GM23338 (cell line): ENCODE measurements at regions not wholly inside any gene's neighbourhood (a gene's known extent, or its start where the extent isn't known, plus 50 kb on each side); places are given as distances from the start of the nearest gene placed in this dataset.

Experiments used
- ATAC-seq: fragments of 200-7000 bp; cut with Tn5 transposase; 3 replicates; pipeline ENCODE4 v1.9.1; 2020
- DNase-seq: peaks from one replicate; pipeline ENCODE4 v3.0.0-alpha.2; 2015; ENCODE audit warnings: low spot score
- H2AFZ ChIP-seq: fragments of 200-600 bp; sonication (generic); 2 replicates; pipeline ENCODE4 v1.8.0; 2016; ENCODE audit warnings: antibody characterized with exemption, mild to moderate bottlenecking, moderate library complexity
- H3F3A ChIP-seq: fragments of 200-600 bp; sonication (generic); replicated peaks from 2 replicates; pipeline ENCODE4 v1.8.0; 2017; ENCODE audit warnings: antibody characterized with exemption, mixed run types, low read depth
- H3K27ac ChIP-seq: fragments of 200-600 bp; sonication (generic); 2 replicates; pipeline ENCODE4 v1.6.1; 2016; ENCODE audit warnings: low read depth
- H3K27me3 ChIP-seq: fragments of 200-600 bp; sonication (generic); 2 replicates; pipeline ENCODE4 v1.8.0; 2016; ENCODE audit warnings: mild to moderate bottlenecking, mixed run types, moderate library complexity; ENCODE audit not compliant: insufficient read depth
- H3K36me3 ChIP-seq: fragments of 200-600 bp; sonication (generic); 2 replicates; pipeline ENCODE4 v1.8.0; 2016; ENCODE audit warnings: mild to moderate bottlenecking; ENCODE audit not compliant: insufficient read depth
- H3K4me1 ChIP-seq: fragments of 200-600 bp; sonication (generic); 2 replicates; pipeline ENCODE4 v1.8.0; 2016; ENCODE audit warnings: mild to moderate bottlenecking, moderate library complexity; ENCODE audit not compliant: insufficient read depth
- H3K4me2 ChIP-seq: fragments of 200-600 bp; sonication (generic); 2 replicates; pipeline ENCODE4 v1.7.1; 2017; ENCODE audit warnings: mixed run types
- H3K4me3 ChIP-seq: fragments of 200-600 bp; sonication (generic); 2 replicates; pipeline ENCODE4 v1.6.1; 2016; ENCODE audit warnings: mixed run types
- H3K79me2 ChIP-seq: fragments of 200-600 bp; sonication (generic); replicated peaks from 2 replicates; pipeline ENCODE4 v1.8.0; 2017; ENCODE audit warnings: mild to moderate bottlenecking; ENCODE audit not compliant: insufficient read depth
- H3K9me2 ChIP-seq: fragments of 200-600 bp; sonication (generic); 2 replicates; pipeline ENCODE4 v1.8.0; 2017; ENCODE audit not compliant: insufficient read depth
- H4K20me1 ChIP-seq: fragments of 200-600 bp; sonication (generic); replicated peaks from 2 replicates; pipeline ENCODE4 v1.8.0; 2017; ENCODE audit warnings: mild to moderate bottlenecking; ENCODE audit not compliant: insufficient read depth
- H3K27ac Mint-ChIP-seq: 2 replicates; pipeline ENCODE4 v1.8.0; 2020; ENCODE audit warnings: inconsistent platforms, mild to moderate bottlenecking, moderate library complexity, mixed read lengths
- H3K27me3 Mint-ChIP-seq: 3 replicates; pipeline ENCODE4 v1.8.0; 2022; ENCODE audit warnings: low read depth, mild to moderate bottlenecking, moderate library complexity, mixed read lengths, inconsistent platforms; ENCODE audit not compliant: insufficient read depth, poor library complexity
- H3K36me3 Mint-ChIP-seq: 3 replicates; pipeline ENCODE4 v1.8.0; 2021; ENCODE audit warnings: low read depth, mild to moderate bottlenecking, inconsistent platforms, moderate library complexity, mixed read lengths
- H3K4me1 Mint-ChIP-seq: 3 replicates; pipeline ENCODE4 v1.8.0; 2020; ENCODE audit warnings: mild to moderate bottlenecking, inconsistent platforms, mixed read lengths
- H3K4me3 Mint-ChIP-seq: 3 replicates; pipeline ENCODE4 v1.8.0; 2021; ENCODE audit warnings: moderate library complexity, mild to moderate bottlenecking, inconsistent platforms, mixed read lengths
- H3K9me3 Mint-ChIP-seq: 3 replicates; pipeline ENCODE4 v1.8.0; 2020; ENCODE audit warnings: moderate library complexity, mild to moderate bottlenecking, inconsistent platforms, mixed read lengths
- CREB1 ChIP-seq: fragments of 250-450 bp; sonication (Bioruptor Pico); IDR thresholded peaks from 2 replicates; pipeline ENCODE4 v1.5.0; 2020; ENCODE audit warnings: low read depth, mild to moderate bottlenecking, moderate library complexity
- EZH2phosphoT487 ChIP-seq: fragments of 200-600 bp; sonication (generic); IDR thresholded peaks from one replicate; pipeline ENCODE4 v1.8.1; 2018; ENCODE audit warnings: antibody characterized with exemption; ENCODE audit not compliant: unreplicated experiment
- JUNB ChIP-seq: IDR thresholded peaks from one replicate; pipeline ENCODE4 v1.6.1; 2016; ENCODE audit warnings: antibody characterized with exemption; ENCODE audit not compliant: unreplicated experiment
- NANOG ChIP-seq: IDR thresholded peaks from 2 replicates; pipeline ENCODE4 v1.6.1; 2016; ENCODE audit warnings: antibody characterized with exemption, borderline replicate concordance
- POLR2AphosphoS5 ChIP-seq: IDR thresholded peaks from 2 replicates; pipeline ENCODE4 v1.6.1; 2016; ENCODE audit warnings: antibody characterized with exemption, low read depth
- ZNF114 ChIP-seq: fragments of 250-450 bp; sonication (Bioruptor Pico); IDR thresholded peaks from 2 replicates; pipeline ENCODE4 v1.5.0; 2020; ENCODE audit warnings: mild to moderate bottlenecking, moderate library complexity
- ZNF331 ChIP-seq: fragments of 250-450 bp; sonication (Bioruptor Pico); IDR thresholded peaks from 2 replicates; pipeline ENCODE4 v1.5.0; 2020; ENCODE audit warnings: low read depth, mild to moderate bottlenecking, moderate library complexity
- TF ChIP-seq, protein P1 (sequence below): fragments of 250-450 bp; sonication (Bioruptor Pico); IDR thresholded peaks from 2 replicates; pipeline ENCODE4 v1.5.0; 2020; ENCODE audit warnings: mild to moderate bottlenecking, moderate library complexity
- TF ChIP-seq, protein P2 (sequence below): IDR thresholded peaks from 2 replicates; pipeline ENCODE4 v1.6.1; 2016; ENCODE audit warnings: antibody characterized with exemption
- TF ChIP-seq, protein P3 (sequence below): IDR thresholded peaks from one replicate; pipeline ENCODE4 v1.6.1; 2018; ENCODE audit warnings: antibody characterized with exemption; ENCODE audit not compliant: unreplicated experiment

DNA sequence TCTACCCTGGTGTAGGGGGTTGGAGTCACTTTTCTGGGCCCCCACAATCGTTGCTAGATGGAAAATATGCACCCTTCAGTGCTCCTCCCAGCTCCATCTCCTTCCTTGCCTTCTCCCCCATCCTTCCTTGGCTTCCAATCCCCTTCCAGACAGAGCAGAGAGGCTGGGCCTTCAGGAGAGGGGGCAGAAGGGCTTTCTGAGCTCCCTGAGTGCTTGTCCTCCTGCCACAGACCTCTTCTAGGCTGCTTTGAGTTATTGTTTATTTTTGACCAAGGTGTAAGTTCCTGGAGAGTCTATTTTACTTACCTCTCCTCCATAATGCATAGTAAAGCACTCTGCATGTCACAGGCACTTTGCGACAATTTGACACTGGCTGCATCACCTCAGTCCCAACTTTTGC lies 96.4 kb upstream of the CNKSR3 start:
- Histone ChIP-seq H3K36me3 (no peaks in the 10 kb centered on the region), H4K20me1 (no peaks in the 10 kb centered on the region), H3K4me3 (no peak overlapping the region), H2AFZ (peak overlapping the region; percentile 0; the same call in 1 of the 2 replicates), H3K27ac (no peak overlapping the region), H3K4me1 (peaks cover 4% of the 10 kb centered on the region; the same call in 1 of the 2 replicates), H3K4me2 (no peak overlapping the region), H3K79me2 (no peaks in the 10 kb centered on the region), H3K9me2 (peaks cover 3% of the 10 kb centered on the region; the same call in 1 of the 2 replicates), H3K27me3 (no peaks in the 10 kb centered on the region), H3F3A (no peaks in the 10 kb centered on the region)
- ATAC-seq: no peak
- Mint-ChIP-seq H3K27me3 (peaks cover 6% of the 10 kb centered on the region), H3K36me3 (no peaks in the 10 kb centered on the region), H3K4me1 (peaks cover 8% of the 10 kb centered on the region; the same call in 2 of the 3 replicates), H3K9me3 (no peaks in the 10 kb centered on the region), H3K27ac (no peak overlapping the region), H3K4me3 (no peak overlapping the region)
- TF ChIP-seq ZNF331 (CRISPR knock-in tag): no peak
- TF ChIP-seq, protein P1, sequence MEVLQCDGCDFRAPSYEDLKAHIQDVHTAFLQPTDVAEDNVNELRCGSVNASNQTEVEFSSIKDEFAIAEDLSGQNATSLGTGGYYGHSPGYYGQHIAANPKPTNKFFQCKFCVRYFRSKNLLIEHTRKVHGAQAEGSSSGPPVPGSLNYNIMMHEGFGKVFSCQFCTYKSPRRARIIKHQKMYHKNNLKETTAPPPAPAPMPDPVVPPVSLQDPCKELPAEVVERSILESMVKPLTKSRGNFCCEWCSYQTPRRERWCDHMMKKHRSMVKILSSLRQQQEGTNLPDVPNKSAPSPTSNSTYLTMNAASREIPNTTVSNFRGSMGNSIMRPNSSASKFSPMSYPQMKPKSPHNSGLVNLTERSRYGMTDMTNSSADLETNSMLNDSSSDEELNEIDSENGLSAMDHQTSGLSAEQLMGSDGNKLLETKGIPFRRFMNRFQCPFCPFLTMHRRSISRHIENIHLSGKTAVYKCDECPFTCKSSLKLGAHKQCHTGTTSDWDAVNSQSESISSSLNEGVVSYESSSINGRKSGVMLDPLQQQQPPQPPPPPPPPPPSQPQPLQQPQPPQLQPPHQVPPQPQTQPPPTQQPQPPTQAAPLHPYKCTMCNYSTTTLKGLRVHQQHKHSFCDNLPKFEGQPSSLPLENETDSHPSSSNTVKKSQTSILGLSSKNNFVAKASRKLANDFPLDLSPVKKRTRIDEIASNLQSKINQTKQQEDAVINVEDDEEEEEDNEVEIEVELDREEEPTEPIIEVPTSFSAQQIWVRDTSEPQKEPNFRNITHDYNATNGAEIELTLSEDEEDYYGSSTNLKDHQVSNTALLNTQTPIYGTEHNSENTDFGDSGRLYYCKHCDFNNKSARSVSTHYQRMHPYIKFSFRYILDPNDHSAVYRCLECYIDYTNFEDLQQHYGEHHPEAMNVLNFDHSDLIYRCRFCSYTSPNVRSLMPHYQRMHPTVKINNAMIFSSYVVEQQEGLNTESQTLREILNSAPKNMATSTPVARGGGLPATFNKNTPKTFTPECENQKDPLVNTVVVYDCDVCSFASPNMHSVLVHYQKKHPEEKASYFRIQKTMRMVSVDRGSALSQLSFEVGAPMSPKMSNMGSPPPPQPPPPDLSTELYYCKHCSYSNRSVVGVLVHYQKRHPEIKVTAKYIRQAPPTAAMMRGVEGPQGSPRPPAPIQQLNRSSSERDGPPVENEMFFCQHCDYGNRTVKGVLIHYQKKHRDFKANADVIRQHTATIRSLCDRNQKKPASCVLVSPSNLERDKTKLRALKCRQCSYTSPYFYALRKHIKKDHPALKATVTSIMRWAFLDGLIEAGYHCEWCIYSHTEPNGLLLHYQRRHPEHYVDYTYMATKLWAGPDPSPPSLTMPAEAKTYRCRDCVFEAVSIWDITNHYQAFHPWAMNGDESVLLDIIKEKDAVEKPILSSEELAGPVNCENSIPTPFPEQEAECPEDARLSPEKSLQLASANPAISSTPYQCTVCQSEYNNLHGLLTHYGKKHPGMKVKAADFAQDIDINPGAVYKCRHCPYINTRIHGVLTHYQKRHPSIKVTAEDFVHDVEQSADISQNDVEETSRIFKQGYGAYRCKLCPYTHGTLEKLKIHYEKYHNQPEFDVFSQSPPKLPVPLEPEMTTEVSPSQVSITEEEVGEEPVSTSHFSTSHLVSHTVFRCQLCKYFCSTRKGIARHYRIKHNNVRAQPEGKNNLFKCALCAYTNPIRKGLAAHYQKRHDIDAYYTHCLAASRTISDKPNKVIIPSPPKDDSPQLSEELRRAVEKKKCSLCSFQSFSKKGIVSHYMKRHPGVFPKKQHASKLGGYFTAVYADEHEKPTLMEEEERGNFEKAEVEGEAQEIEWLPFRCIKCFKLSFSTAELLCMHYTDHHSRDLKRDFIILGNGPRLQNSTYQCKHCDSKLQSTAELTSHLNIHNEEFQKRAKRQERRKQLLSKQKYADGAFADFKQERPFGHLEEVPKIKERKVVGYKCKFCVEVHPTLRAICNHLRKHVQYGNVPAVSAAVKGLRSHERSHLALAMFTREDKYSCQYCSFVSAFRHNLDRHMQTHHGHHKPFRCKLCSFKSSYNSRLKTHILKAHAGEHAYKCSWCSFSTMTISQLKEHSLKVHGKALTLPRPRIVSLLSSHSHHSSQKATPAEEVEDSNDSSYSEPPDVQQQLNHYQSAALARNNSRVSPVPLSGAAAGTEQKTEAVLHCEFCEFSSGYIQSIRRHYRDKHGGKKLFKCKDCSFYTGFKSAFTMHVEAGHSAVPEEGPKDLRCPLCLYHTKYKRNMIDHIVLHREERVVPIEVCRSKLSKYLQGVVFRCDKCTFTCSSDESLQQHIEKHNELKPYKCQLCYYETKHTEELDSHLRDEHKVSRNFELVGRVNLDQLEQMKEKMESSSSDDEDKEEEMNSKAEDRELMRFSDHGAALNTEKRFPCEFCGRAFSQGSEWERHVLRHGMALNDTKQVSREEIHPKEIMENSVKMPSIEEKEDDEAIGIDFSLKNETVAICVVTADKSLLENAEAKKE (CRISPR knock-in tag): no peak
- TF ChIP-seq JUNB: no peak
- TF ChIP-seq CREB1 (CRISPR knock-in tag): no peak
- TF ChIP-seq EZH2phosphoT487: no peak
- no peak for TF ChIP-seq ZNF114 (CRISPR knock-in tag)
- TF ChIP-seq, protein P2, sequence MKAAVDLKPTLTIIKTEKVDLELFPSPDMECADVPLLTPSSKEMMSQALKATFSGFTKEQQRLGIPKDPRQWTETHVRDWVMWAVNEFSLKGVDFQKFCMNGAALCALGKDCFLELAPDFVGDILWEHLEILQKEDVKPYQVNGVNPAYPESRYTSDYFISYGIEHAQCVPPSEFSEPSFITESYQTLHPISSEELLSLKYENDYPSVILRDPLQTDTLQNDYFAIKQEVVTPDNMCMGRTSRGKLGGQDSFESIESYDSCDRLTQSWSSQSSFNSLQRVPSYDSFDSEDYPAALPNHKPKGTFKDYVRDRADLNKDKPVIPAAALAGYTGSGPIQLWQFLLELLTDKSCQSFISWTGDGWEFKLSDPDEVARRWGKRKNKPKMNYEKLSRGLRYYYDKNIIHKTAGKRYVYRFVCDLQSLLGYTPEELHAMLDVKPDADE: no peak
- TF ChIP-seq, protein P3, sequence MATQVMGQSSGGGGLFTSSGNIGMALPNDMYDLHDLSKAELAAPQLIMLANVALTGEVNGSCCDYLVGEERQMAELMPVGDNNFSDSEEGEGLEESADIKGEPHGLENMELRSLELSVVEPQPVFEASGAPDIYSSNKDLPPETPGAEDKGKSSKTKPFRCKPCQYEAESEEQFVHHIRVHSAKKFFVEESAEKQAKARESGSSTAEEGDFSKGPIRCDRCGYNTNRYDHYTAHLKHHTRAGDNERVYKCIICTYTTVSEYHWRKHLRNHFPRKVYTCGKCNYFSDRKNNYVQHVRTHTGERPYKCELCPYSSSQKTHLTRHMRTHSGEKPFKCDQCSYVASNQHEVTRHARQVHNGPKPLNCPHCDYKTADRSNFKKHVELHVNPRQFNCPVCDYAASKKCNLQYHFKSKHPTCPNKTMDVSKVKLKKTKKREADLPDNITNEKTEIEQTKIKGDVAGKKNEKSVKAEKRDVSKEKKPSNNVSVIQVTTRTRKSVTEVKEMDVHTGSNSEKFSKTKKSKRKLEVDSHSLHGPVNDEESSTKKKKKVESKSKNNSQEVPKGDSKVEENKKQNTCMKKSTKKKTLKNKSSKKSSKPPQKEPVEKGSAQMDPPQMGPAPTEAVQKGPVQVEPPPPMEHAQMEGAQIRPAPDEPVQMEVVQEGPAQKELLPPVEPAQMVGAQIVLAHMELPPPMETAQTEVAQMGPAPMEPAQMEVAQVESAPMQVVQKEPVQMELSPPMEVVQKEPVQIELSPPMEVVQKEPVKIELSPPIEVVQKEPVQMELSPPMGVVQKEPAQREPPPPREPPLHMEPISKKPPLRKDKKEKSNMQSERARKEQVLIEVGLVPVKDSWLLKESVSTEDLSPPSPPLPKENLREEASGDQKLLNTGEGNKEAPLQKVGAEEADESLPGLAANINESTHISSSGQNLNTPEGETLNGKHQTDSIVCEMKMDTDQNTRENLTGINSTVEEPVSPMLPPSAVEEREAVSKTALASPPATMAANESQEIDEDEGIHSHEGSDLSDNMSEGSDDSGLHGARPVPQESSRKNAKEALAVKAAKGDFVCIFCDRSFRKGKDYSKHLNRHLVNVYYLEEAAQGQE: no peak
- no peak for TF ChIP-seq NANOG
- TF ChIP-seq POLR2AphosphoS5: no peak
- no peak for DNase-seq
